ENCODE measurements at regions not wholly inside any gene's neighbourhood (a gene's known extent, or its start where the extent isn't known, plus 50 kb on each side); places are given as distances from the start of the nearest gene placed in this dataset.

DNA sequence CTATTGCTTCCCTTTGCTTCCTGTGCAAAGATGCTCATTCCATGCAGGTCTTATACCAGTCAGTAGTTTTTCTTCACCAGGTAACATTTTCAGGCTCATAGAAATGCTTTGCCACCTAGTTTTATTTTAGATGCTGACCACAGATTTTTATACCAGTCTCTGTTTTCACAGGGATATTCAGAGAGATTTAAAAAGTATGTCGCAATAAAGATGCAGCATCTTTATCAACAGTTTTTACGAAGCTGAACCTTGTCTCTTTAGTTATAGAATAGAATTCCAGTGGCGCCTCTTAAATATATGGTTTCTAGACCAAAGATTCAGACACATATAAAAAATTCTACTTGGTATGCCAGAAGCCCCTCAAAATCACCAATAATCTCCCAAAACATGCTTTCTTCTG is 155.7 kb upstream of the PCSK5 start:
- no peak for ATAC-seq
- Histone ChIP-seq H3K27ac (no peak overlapping the region), H3K4me1 (no peaks in the 10 kb centered on the region), H3K36me3 (no peaks in the 10 kb centered on the region), H3K27me3 (no peaks in the 10 kb centered on the region), H3K4me3 (no peak overlapping the region), H3K9me3 (no peaks in the 10 kb centered on the region)
- intact Hi-C loops (cut with DNase I; ENCODE audit: low total_unique reads) (no loop called here), in situ Hi-C loops (cut with MboI; ENCODE audit: low sequenced_read_pairs in 4 of 4) (no loop called here)
- no peak for TF ChIP-seq POLR2A (IDR thresholded peaks at IDR 0.05)
- TF ChIP-seq, protein P1, sequence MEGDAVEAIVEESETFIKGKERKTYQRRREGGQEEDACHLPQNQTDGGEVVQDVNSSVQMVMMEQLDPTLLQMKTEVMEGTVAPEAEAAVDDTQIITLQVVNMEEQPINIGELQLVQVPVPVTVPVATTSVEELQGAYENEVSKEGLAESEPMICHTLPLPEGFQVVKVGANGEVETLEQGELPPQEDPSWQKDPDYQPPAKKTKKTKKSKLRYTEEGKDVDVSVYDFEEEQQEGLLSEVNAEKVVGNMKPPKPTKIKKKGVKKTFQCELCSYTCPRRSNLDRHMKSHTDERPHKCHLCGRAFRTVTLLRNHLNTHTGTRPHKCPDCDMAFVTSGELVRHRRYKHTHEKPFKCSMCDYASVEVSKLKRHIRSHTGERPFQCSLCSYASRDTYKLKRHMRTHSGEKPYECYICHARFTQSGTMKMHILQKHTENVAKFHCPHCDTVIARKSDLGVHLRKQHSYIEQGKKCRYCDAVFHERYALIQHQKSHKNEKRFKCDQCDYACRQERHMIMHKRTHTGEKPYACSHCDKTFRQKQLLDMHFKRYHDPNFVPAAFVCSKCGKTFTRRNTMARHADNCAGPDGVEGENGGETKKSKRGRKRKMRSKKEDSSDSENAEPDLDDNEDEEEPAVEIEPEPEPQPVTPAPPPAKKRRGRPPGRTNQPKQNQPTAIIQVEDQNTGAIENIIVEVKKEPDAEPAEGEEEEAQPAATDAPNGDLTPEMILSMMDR (IDR thresholded peaks at IDR 0.05 in 4 of 5, conservative IDR thresholded peaks at IDR 0.05 in 1 of 5) = no peak
- no peak for DNase-seq

DNA sequence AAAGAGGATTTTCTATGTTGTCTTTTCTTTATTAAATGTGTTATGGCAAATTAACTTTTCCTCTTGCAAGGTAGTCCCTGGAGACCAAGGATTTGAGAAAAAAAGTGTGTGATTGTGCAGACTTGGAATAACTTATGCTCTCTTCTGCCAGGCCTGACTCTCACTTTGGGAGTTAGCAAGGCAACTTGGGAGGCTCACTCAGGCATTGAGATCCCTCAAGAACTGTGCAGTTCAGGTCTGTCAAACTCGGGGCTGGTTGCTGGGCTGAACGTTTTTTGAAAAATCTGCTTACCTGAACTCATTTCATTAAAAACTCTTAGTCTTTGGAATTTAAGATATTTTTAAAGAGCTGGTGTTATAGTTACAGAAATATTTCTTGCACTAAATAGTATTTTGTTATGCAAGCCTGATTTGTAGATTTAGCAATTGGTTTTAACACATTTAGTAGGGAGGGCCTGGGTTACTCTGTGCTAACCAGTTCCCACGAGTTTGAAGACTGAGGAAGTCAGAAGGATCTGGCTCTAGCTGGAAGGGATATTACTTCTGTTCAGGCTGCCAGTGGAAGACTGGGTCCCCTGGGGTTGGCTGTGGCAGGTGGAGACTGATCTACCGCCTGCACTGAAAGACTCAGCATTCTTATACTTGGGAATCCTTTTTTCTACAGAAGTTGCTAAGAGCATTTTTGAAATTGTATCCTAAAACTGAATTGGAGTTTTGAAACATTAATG is 150.4 kb upstream of the PCSK5 start:
- no peaks in the 10 kb centered on the region for H3K4me1 ChIP-seq
- no peaks in the 10 kb centered on the region for H3K9me3 ChIP-seq
- peak; percentile 10 to 48 for DNase-seq
- H3K4me3 ChIP-seq = no peak overlapping the region
- no peaks in the 10 kb centered on the region for H3K27me3 ChIP-seq
- no peaks in the 10 kb centered on the region for H3K36me3 ChIP-seq
- no peak for TF ChIP-seq POLR2A (IDR thresholded peaks at IDR 0.05)
- TF ChIP-seq, protein P1 (IDR thresholded peaks at IDR 0.05 in 4 of 5, conservative IDR thresholded peaks at IDR 0.05 in 1 of 5) = no peak
- no peak overlapping the region for H3K27ac ChIP-seq
- ATAC-seq = peak; percentile 42 to 65
- in situ Hi-C loops (cut with MboI; ENCODE audit: low sequenced_read_pairs in 4 of 4) (no loop called here), intact Hi-C loops (cut with DNase I; ENCODE audit: low total_unique reads) (no loop called here)

- H3K27ac ChIP-seq = no peak overlapping the region
- no peak overlapping the region for H3K4me3 ChIP-seq
- intact Hi-C loops (cut with DNase I; ENCODE audit: low total_unique reads) = no loop called here
- no peaks in the 10 kb centered on the region for H3K4me1 ChIP-seq
- H3K9me3 ChIP-seq = no peaks in the 10 kb centered on the region
- ATAC-seq = no peak
- in situ Hi-C loops (cut with MboI; ENCODE audit: low sequenced_read_pairs in 4 of 4) = no loop called here
- no peaks in the 10 kb centered on the region for H3K27me3 ChIP-seq
- H3K36me3 ChIP-seq = no peaks in the 10 kb centered on the region
- no peak for DNase-seq
- TF ChIP-seq POLR2A (IDR thresholded peaks at IDR 0.05) = no peak
- TF ChIP-seq, protein P1 (IDR thresholded peaks at IDR 0.05 in 4 of 5, conservative IDR thresholded peaks at IDR 0.05 in 1 of 5) = no peak
Measured at GRCh38 chr9:75743855-75744254, 146.6 kb upstream of the PCSK5 start.

DNA sequence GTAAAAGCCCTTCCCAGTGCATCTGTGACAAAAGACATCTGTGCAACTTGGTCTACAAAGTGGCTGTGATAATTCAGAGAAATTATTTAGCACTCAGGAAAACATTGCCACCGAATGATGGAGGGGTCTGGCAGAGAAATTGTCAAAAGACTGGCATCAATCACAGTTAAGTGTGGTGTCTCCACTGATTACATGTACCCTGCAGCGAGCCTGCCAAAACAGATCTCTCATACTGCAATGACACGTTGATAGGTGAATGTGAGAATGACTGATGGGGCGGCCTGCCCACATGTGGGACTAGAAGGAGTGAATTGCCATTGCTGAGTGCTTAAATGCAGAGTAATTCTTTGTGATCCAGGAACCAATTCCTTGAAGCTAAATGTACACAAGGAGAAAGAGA is 136.4 kb upstream of the PCSK5 start:
- intact Hi-C loops (cut with DNase I; ENCODE audit: low total_unique reads) = no loop called here
- H3K9me3 ChIP-seq = no peaks in the 10 kb centered on the region
- no peak for TF ChIP-seq POLR2A (IDR thresholded peaks at IDR 0.05)
- TF ChIP-seq, protein P1 (IDR thresholded peaks at IDR 0.05 in 4 of 5, conservative IDR thresholded peaks at IDR 0.05 in 1 of 5) = no peak
- H3K4me1 ChIP-seq = no peaks in the 10 kb centered on the region
- H3K27ac ChIP-seq = no peak overlapping the region
- H3K36me3 ChIP-seq = no peaks in the 10 kb centered on the region
- no peaks in the 10 kb centered on the region for H3K27me3 ChIP-seq
- no peak overlapping the region for H3K4me3 ChIP-seq
- DNase-seq (no peak), ATAC-seq (no peak)
- in situ Hi-C loops (cut with MboI; ENCODE audit: low sequenced_read_pairs in 4 of 4) = no loop called here

GRCh38 chr9:75775166-75775565 is 115.3 kb upstream of the PCSK5 start:
- H3K9me3 ChIP-seq = no peaks in the 10 kb centered on the region
- no peak for ATAC-seq
- no peaks in the 10 kb centered on the region for H3K4me1 ChIP-seq
- in situ Hi-C loops (cut with MboI; ENCODE audit: low sequenced_read_pairs in 4 of 4) (loop anchor here in 1 of 4 donors (25.0 kb wide), 1 partner anchor 88 kb away; no protein-coding TSS in a partner anchor), intact Hi-C loops (cut with DNase I; ENCODE audit: low total_unique reads) (no loop called here)
- H3K4me3 ChIP-seq = no peak overlapping the region
- no peak for DNase-seq
- TF ChIP-seq, protein P1 (IDR thresholded peaks at IDR 0.05 in 4 of 5, conservative IDR thresholded peaks at IDR 0.05 in 1 of 5) = no peak
- no peak for TF ChIP-seq POLR2A (IDR thresholded peaks at IDR 0.05)
- H3K27me3 ChIP-seq = no peaks in the 10 kb centered on the region
- H3K36me3 ChIP-seq = no peaks in the 10 kb centered on the region
- no peak overlapping the region for H3K27ac ChIP-seq
